Thymus (tissue), 11 donors: ENCODE measurements at regions not wholly inside any gene's neighbourhood (a gene's known extent, or its start where the extent isn't known, plus 50 kb on each side); places are given as distances from the start of the nearest gene placed in this dataset.

ENCODE experiments used
- DNase-seq, 9 donors: peaks; one replicate each; pipeline ENCODE4 v3.0.0-alpha.2; 2013; ENCODE audit warnings: low spot score in 9 of 9, low read depth in 6 of 9, missing footprints in 1 of 9
- H3K27ac ChIP-seq, 2 donors: one replicate each; pipeline ENCODE4 v1.5.1; 2013; ENCODE audit warnings: control low read depth in 1 of 2, low read depth in 1 of 2, low read length in 1 of 2, mild to moderate bottlenecking in 1 of 2, moderate library complexity in 1 of 2
- H3K27me3 ChIP-seq, 2 donors: one replicate each; pipeline ENCODE4 v1.5.1; 2013; ENCODE audit warnings: low read length in 1 of 2; ENCODE audit not compliant: control insufficient read depth in 2 of 2, insufficient read depth in 1 of 2
- H3K36me3 ChIP-seq, 2 donors: one replicate each; pipeline ENCODE4 v1.5.1; 2013; ENCODE audit warnings: low read length in 1 of 2, mild to moderate bottlenecking in 1 of 2, moderate library complexity in 1 of 2; ENCODE audit not compliant: control insufficient read depth in 2 of 2, insufficient read depth in 2 of 2
- H3K4me1 ChIP-seq, 2 donors: one replicate each; pipeline ENCODE4 v1.5.1; 2013; ENCODE audit warnings: low read length in 2 of 2; ENCODE audit not compliant: control insufficient read depth in 2 of 2, insufficient read depth in 2 of 2
- H3K4me3 ChIP-seq, 2 donors: one replicate each; pipeline ENCODE4 v1.5.1; 2013; ENCODE audit warnings: low read length in 2 of 2, control low read depth in 1 of 2, mild to moderate bottlenecking in 1 of 2
- H3K9me3 ChIP-seq, 2 donors: one replicate each; pipeline ENCODE4 v1.5.1; 2013; ENCODE audit warnings: low read length in 1 of 2, mild to moderate bottlenecking in 1 of 2; ENCODE audit not compliant: control insufficient read depth in 2 of 2, insufficient read depth in 1 of 2
- WGBS: extraction: QIAGEN DNeasy Blood & Tissue Kit; methylation state at CpG from one replicate; pipeline ENCODE4 v1.1.7; 2013; 5-methylcytosine and 5-hydroxymethylcytosine counted together
- donor health status: healthy.

DNA sequence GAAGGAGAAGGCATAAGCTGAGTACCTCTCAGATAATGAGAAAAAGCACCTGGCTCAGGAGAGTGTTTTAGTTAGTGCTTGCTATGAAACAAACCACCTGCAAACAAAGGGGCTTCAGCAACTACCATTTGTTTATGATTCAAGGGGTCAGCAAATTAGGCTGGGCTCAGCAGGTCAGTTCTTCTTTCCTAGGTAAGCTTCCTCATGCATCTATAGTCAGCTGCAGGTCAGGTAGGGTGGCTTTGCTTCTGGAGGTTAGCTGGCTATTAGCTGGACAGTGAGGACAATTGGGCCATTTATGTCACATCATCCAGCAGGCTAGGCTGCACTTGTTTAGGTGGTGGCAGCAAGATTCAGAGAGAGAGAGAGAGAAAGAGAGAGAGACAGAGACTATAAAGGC lies 185.5 kb downstream of the EMX2 start:
- no peaks in the 10 kb centered on the region for H3K4me1 ChIP-seq
- no peak for DNase-seq
- H3K9me3 ChIP-seq: no peaks in the 10 kb centered on the region
- no peaks in the 10 kb centered on the region for H3K36me3 ChIP-seq
- no peak overlapping the region for H3K27ac ChIP-seq
- H3K4me3 ChIP-seq: no peak overlapping the region
- H3K27me3 ChIP-seq: peaks cover 2 to 13% of the 10 kb centered on the region in 2 donors

DNA sequence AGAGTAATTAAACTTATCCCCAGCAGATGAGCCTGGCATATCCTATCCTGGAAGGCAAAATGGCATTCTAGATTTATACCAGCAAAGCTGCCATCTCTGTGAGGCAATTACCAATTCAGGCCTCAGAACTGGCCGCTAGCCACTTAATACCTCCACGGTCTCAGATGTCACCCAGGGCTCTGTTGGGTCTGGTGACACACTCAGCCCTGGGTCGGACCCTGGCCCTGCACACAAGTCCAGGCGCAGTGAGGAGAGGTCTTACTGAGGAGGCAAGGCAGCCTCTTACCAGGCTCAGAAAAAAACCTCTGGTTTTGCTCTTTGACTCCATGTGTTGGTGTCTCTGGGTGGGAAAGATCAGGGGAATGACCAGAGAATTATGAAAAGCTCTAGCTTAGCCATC lies 186.6 kb downstream of the EMX2 start:
- 97% methylated on average over 4 of the region's 4 CpGs for WGBS
- Histone ChIP-seq H3K36me3 (no peaks in the 10 kb centered on the region), H3K27ac (no peak overlapping the region), H3K4me1 (no peaks in the 10 kb centered on the region), H3K4me3 (no peak overlapping the region), H3K9me3 (no peaks in the 10 kb centered on the region), H3K27me3 (peaks cover 2 to 21% of the 10 kb centered on the region in 2 donors)
- no peak for DNase-seq

DNA sequence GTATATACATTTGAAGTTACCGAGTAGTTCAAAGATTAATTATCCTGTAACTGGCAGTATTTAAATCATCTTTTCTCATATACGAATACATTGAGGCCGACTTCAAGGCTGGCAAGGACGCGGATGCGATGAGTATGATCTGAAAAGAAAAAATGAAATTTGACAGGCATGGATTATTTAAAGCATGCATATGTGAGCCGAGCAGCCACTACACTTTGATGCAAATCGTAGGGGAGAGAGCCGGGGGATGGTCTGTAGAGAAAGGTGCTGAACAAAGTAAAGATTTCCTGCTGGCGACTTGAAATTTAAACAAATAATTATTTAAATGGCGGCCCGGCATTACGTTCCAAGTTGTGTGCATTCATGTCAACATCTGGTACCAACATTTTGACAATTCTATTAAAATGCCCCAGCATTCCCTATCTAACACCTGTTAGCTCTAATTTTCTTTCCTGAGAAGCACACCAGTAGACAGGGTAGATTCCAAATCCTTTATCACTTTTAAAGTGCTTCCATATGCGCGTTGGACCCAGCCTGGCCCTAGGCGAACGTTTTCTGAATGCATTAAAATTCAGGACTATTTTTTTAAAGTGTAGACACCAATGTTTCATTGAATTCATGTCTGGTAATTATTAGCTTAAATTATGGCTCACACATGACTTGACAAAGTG lies 188.7 kb downstream of the EMX2 start:
- 73% methylated on average over 17 of the region's 17 CpGs for WGBS
- DNase-seq: no peak
- Histone ChIP-seq H3K27me3 (peaks cover 19 to 42% of the 10 kb centered on the region in 2 donors), H3K4me3 (no peak overlapping the region), H3K27ac (no peak overlapping the region), H3K36me3 (no peaks in the 10 kb centered on the region), H3K9me3 (no peaks in the 10 kb centered on the region), H3K4me1 (no peaks in the 10 kb centered on the region)

DNA sequence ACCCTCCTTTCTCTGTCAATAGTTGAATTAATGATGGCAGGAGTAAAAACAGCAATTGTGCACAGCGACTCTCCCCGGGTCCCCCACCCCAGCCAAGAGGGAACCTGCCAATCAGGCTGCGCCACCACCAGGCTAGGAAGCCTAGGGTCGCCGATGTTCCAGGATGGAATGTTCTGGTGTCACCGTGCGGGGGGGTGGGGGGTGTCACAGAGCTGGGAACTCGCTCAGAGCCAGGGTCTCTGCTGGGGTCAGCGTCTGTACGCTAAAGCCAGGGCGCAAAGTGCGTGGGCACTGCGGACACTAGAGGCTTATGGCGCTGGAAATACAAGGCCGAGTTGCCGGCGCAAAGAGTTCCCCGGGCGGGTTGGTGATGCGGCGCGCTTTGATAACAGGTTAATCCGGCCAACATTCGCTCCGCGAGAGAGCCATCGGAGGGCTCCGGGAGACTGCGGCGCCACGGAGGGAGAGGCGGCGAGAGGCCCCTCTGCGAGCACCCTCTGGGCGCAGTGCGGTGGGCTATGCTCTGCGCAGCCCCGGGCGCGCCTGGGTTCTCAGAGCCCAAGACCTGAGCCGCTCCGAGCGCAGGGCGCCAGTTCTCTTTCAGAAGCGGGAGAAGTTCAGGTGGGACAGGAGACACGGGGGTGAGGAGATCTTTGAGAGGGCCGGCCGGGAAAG lies 192.3 kb downstream of the EMX2 start:
- Histone ChIP-seq H3K9me3 (no peaks in the 10 kb centered on the region), H3K27ac (no peak overlapping the region), H3K4me1 (no peaks in the 10 kb centered on the region), H3K36me3 (no peaks in the 10 kb centered on the region), H3K27me3 (peaks cover 19 to 50% of the 10 kb centered on the region in 2 donors), H3K4me3 (no peak overlapping the region)
- 6% methylated on average over 48 of the region's 48 CpGs for WGBS
- no peak for DNase-seq

DNA sequence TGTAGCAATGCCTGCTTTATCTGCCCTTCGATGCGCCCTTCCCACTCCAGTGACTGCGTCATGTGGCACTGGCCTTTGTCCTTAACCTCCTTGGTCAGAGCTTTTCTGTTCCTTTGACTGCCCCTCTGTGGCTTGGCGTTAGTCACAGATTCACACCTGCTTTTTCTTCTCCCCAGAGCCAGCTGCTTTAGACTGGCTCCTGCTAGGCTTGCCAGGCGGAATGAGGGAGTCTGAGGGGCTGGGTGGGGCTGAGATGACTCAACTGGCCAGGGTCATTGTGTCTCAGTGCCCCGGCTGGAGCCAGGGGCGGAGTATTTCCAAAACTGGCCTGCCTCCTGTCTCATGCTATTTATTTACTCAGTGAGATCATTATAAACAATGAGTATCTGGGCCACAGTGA lies 194.1 kb downstream of the EMX2 start:
- no peaks in the 10 kb centered on the region for H3K36me3 ChIP-seq
- H3K4me1 ChIP-seq: no peaks in the 10 kb centered on the region
- peaks cover 19 to 45% of the 10 kb centered on the region in 2 donors for H3K27me3 ChIP-seq
- H3K4me3 ChIP-seq: no peak overlapping the region
- H3K27ac ChIP-seq: no peak overlapping the region
- WGBS: 77% methylated on average over 7 of the region's 7 CpGs
- DNase-seq: no peak
- H3K9me3 ChIP-seq: no peaks in the 10 kb centered on the region

DNA sequence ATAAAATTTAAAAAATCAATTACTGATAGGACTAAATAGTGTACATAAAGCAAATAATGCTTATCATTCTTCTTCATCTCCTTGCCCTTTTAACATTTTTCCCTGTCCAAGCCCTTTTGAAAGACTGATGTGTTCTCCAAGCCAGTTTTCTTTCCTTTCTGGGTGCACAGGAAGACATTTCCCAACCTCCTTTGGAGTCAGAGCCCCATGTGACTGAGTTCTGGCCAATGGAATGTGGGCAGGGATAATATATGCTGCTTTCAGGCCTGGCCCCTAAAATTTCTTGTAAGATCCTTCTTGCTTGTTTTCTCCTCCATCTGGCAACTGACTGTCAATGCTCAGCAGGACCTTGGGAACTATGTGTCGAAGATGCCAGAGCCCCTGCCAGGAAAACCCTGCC lies 197.5 kb downstream of the EMX2 start:
- Histone ChIP-seq H3K27ac (no peak overlapping the region), H3K27me3 (peaks cover 8 to 19% of the 10 kb centered on the region in 2 donors), H3K4me1 (no peaks in the 10 kb centered on the region), H3K4me3 (no peak overlapping the region), H3K9me3 (no peaks in the 10 kb centered on the region), H3K36me3 (no peaks in the 10 kb centered on the region)
- no peak for DNase-seq
- 93% methylated on average over 1 of the region's 1 CpG for WGBS

DNA sequence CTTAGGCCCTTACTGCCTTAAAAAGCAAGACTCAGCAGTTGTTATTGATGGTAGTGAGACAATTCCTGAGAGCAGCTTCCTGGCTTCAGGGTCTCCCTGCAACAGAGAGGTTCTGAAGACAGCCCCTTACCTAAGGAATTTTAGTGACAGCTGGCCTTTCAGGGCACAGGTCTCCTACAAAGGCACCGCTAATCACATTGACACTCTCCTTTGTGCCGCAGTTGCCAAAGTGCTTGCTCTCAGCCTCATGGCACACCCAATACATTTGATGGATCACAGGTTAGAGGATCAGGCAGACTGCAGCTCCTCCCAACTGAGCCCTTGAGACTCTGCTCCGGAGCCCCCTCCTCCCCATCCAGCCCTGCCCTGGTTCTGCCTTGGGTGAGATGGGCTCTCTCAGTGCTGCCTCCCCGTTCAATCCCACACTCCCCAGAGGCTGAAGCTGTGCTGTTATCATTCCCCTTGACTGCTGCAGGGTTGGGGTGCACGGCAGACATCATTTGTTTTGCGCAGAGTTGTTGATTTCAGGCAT lies 198.2 kb downstream of the EMX2 start:
- Histone ChIP-seq H3K4me1 (no peaks in the 10 kb centered on the region), H3K4me3 (no peak overlapping the region), H3K27me3 (peaks cover 1 to 13% of the 10 kb centered on the region in 2 donors), H3K9me3 (no peaks in the 10 kb centered on the region), H3K27ac (no peak overlapping the region), H3K36me3 (no peaks in the 10 kb centered on the region)
- no peak for DNase-seq
- WGBS: 60% methylated on average over 6 of the region's 6 CpGs

DNA sequence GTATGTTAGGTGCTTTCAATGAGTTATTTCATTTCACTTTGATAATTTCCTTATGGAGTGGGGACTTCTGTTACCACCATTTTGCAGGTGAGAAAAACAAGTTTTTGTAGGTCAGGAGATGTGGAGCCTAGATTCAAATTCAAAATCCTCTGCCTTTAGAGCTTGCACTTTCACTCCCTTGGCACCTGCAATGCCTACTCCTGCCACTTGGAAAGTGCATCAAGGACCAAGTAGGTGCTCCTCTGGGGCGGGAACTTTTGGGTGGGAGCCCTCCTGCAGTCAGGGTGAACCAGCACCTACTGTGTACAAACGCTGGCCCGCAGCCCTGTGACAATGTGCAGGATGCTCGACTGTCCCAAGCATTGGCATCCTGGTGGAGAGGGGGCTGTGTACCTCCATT lies 199.0 kb downstream of the EMX2 start:
- Histone ChIP-seq H3K36me3 (no peaks in the 10 kb centered on the region), H3K9me3 (no peaks in the 10 kb centered on the region), H3K4me1 (no peaks in the 10 kb centered on the region), H3K27me3 (peaks cover 0 to 5% of the 10 kb centered on the region in 2 donors), H3K4me3 (no peak overlapping the region), H3K27ac (no peak overlapping the region)
- no peak for DNase-seq
- WGBS: 84% methylated on average over 4 of the region's 4 CpGs

DNA sequence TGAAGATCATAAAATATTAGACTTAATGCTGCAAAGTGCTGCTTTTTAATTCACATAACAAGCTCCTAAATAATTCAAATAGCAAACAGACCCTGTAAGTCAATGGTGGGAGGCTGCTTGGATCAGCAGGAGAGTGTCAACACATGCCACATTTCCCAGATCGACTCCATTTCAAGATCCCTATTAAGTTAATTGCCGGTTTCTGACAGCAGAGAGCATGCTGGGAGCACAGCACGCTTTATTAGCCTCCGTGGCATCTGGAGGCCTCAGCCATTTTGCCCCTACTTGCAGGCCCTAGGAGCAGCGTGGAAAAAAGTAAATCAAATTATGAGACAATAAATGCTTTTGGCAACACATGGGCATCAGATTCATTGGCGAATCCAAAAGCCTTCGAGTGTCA lies 201.0 kb downstream of the EMX2 start:
- no peaks in the 10 kb centered on the region for H3K27me3 ChIP-seq
- WGBS: 90% methylated on average over 7 of the region's 7 CpGs
- no peak overlapping the region for H3K4me3 ChIP-seq
- no peak for DNase-seq
- no peaks in the 10 kb centered on the region for H3K36me3 ChIP-seq
- no peaks in the 10 kb centered on the region for H3K4me1 ChIP-seq
- no peak overlapping the region for H3K27ac ChIP-seq
- H3K9me3 ChIP-seq: no peaks in the 10 kb centered on the region
